Erythroblast (primary cell): ENCODE measurements at regions not wholly inside any gene's neighbourhood (a gene's known extent, or its start where the extent isn't known, plus 50 kb on each side); places are given as distances from the start of the nearest gene placed in this dataset.

ENCODE experiments used
- GATA1 ChIP-seq: IDR thresholded peaks from 2 replicates; pipeline ENCODE4 v1.6.1; 2011; ENCODE audit warnings: low read depth, mild to moderate bottlenecking, control low read depth, low read length, moderate library complexity
- POLR2A ChIP-seq: IDR thresholded peaks from 2 replicates; pipeline ENCODE4 v1.6.1; 2011; ENCODE audit warnings: mild to moderate bottlenecking, low read length

DNA sequence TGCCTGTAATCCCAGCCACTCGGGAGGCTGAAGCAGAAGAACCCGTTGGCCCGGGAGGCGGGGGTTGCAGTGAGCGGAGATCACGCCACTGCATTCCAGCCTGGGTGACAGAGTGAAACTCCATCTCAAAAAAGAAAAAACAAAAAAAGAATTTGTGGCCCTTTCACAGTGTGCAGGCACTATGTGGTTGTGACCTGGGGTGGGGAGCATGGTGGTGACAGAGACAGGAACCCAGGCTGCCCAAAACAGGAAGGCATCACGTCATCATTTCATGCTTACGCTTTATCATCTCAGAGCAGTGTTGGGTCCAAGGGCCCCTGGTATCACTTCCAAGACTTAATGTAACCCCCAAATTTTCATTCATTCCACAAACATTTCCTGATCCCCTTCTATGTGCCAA lies 175.7 kb upstream of the GSC start:
- TF ChIP-seq POLR2A (no peak), GATA1 (no peak)
